Neural crest cell (in vitro differentiated cells): ENCODE measurements at regions not wholly inside any gene's neighbourhood (a gene's known extent, or its start where the extent isn't known, plus 50 kb on each side); places are given as distances from the start of the nearest gene placed in this dataset.
A peak's percentile ranks its signal among the peaks of the same experiment; 100 is the strongest.

Source experiments
- DNase-seq: peaks from one replicate; pipeline ENCODE4 v3.0.0; 2021; ENCODE audit warnings: low read depth, mixed read lengths, low spot score
- H3K27ac Mint-ChIP-seq: one replicate; pipeline ENCODE4 v1.8.0; 2021; ENCODE audit warnings: mild to moderate bottlenecking, mixed read lengths; ENCODE audit not compliant: unreplicated experiment
- H3K27me3 Mint-ChIP-seq: 2 replicates; pipeline ENCODE4 v1.8.0; 2021; ENCODE audit warnings: low read depth, mild to moderate bottlenecking, mixed read lengths
- H3K36me3 Mint-ChIP-seq: 2 replicates; pipeline ENCODE4 v1.8.0; 2021; ENCODE audit warnings: low read depth, mild to moderate bottlenecking, mixed read lengths
- H3K4me1 Mint-ChIP-seq: 2 replicates; pipeline ENCODE4 v1.8.0; 2021; ENCODE audit warnings: mixed read lengths
- H3K4me3 Mint-ChIP-seq: one replicate; pipeline ENCODE4 v1.8.0; 2021; ENCODE audit warnings: mild to moderate bottlenecking, mixed read lengths
- H3K9me3 Mint-ChIP-seq: 2 replicates; pipeline ENCODE4 v1.8.0; 2021; ENCODE audit warnings: mixed read lengths
- CTCF ChIP-seq: fragments of 200-600 bp; sonication (generic); conservative IDR thresholded peaks from 2 replicates; pipeline ENCODE4 v1.5.0; 2021; ENCODE audit warnings: antibody characterized with exemption, mild to moderate bottlenecking

GRCh38 chr1:30545365-30545764 is 178.0 kb downstream of the MATN1 start:
- Mint-ChIP-seq H3K36me3 (no peaks in the 10 kb centered on the region), H3K27ac (no peak overlapping the region), H3K27me3 (no peaks in the 10 kb centered on the region), H3K9me3 (peaks cover 2% of the 10 kb centered on the region), H3K4me1 (peaks cover 39% of the 10 kb centered on the region), H3K4me3 (peak overlapping the region; percentile 3)
- DNase-seq, result no peak
- TF ChIP-seq CTCF, result no peak

GRCh38 chr1:30541721-30542485 is 181.5 kb downstream of the MATN1 start:
- Mint-ChIP-seq H3K27ac (no peak overlapping the region), H3K4me1 (peaks cover 54% of the 10 kb centered on the region), H3K4me3 (no peak overlapping the region), H3K36me3 (no peaks in the 10 kb centered on the region), H3K9me3 (peaks cover 2% of the 10 kb centered on the region), H3K27me3 (no peaks in the 10 kb centered on the region)
- no peak for DNase-seq
- TF ChIP-seq CTCF, result no peak

- peaks cover 42% of the 10 kb centered on the region for H3K4me1 Mint-ChIP-seq
- peaks cover 2% of the 10 kb centered on the region for H3K9me3 Mint-ChIP-seq
- DNase-seq, result no peak
- no peak for TF ChIP-seq CTCF
- no peaks in the 10 kb centered on the region for H3K27me3 Mint-ChIP-seq
- H3K36me3 Mint-ChIP-seq, result no peaks in the 10 kb centered on the region
- H3K27ac Mint-ChIP-seq, result peak overlapping the region; percentile 69
- H3K4me3 Mint-ChIP-seq, result no peak overlapping the region
Measured at GRCh38 chr1:30540611-30541192, 182.7 kb downstream of the MATN1 start.

- H3K27ac Mint-ChIP-seq, result no peak overlapping the region
- H3K4me3 Mint-ChIP-seq, result no peak overlapping the region
- peaks cover 2% of the 10 kb centered on the region for H3K9me3 Mint-ChIP-seq
- no peaks in the 10 kb centered on the region for H3K27me3 Mint-ChIP-seq
- DNase-seq, result no peak
- TF ChIP-seq CTCF, result no peak
- H3K36me3 Mint-ChIP-seq, result no peaks in the 10 kb centered on the region
- H3K4me1 Mint-ChIP-seq, result peaks cover 34% of the 10 kb centered on the region
Measured at GRCh38 chr1:30539884-30540283, 183.5 kb downstream of the MATN1 start.

- DNase-seq, result no peak
- no peak for TF ChIP-seq CTCF
- Mint-ChIP-seq H3K27me3 (no peaks in the 10 kb centered on the region), H3K36me3 (no peaks in the 10 kb centered on the region), H3K4me1 (peaks cover 27% of the 10 kb centered on the region), H3K4me3 (no peak overlapping the region), H3K9me3 (peaks cover 2% of the 10 kb centered on the region), H3K27ac (peak overlapping the region; percentile 84)
Measured at GRCh38 chr1:30538993-30539867, 184.2 kb downstream of the MATN1 start.
